ENCODE measurements at regions not wholly inside any gene's neighbourhood (a gene's known extent, or its start where the extent isn't known, plus 50 kb on each side); places are given as distances from the start of the nearest gene placed in this dataset.
A peak's percentile ranks its signal among the peaks of the same experiment; 100 is the strongest.

DNA sequence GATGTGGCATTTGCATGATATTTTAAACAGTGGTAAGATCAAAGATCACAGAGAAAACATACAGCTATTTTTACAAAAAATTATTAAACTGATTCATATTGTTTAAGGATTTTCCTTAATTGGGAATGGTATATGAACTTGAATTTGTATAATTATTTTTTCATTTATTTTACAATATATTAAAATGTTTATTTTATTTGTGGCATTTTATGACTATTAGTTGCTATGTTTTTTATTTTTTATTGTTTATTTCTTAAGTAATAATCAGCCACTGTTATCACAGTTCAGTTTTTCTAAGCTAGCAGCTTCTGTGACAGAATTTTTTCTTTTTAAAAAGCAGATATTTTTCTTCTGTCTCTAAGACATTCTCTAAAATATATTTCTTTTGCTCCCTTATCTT, 387.0 kb upstream of the KHDRBS2 start (continued):
- TF ChIP-seq HNRNPLL (IDR thresholded peaks at IDR 0.05; ENCODE audit: low read depth, low read length, poor library complexity, severe bottlenecking), result no peak

DNA sequence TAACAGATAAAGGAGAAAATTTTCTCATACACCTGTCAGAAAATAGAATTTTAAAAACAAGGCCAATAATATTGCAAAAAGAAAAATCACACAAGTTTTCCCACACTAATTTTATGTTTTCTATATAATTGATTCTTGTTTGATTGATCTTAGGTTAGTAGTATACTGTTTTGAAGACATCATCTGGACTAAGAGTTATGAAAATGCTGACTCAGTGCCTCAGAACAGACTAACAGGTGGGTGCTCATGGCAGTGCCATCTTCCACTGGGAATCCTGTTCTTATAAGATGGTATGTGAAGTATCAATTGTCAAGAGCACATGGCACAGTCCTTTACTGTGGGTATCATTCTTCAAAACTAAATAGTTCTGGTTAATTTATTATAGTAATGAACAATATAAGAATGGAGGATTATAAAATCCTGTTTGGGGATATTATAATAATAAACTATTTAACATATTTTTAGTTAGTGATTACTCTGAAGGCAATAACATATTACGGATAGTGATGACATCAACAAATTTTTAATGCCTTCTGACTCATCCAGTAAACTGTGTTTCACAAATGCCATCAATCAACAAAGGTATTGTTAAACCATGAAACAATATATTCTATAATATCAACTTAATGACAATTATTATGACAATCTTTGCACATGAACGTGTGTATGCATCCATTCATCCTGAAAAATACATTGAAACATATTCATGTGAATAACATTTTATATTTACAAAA, 384.6 kb upstream of the KHDRBS2 start:
- in situ Hi-C loops (cut with MboI), result no loop called here
- ATAC-seq (no peak), DNase-seq (ENCODE audit: extremely low read depth in 1 of 4, low spot score in 3 of 4) (no peak), FAIRE-seq (no peak)
- H3K27ac ChIP-seq (ENCODE audit: extremely low read depth, low read depth, low read length), result no peak overlapping the region
- no peak overlapping the region for H2AFZ ChIP-seq (ENCODE audit: low read depth, low read length)
- no peaks in the 10 kb centered on the region for H3K79me2 ChIP-seq (ENCODE audit: control insufficient read depth, insufficient read depth, low read length)
- H3K9me1 ChIP-seq (ENCODE audit: control insufficient read depth, insufficient read depth, low read length), result no peaks in the 10 kb centered on the region
- BruUV-seq (replicated peaks), result no TSS peak
- no peak overlapping the region for H3K9ac ChIP-seq (ENCODE audit: insufficient read depth in 1 of 2, low read depth in 2 of 2, low read length in 2 of 2)
- 2% methylated on average over 2 of the region's 2 CpGs for WGBS (ENCODE audit: insufficient coverage, low coverage, missing lambda C conversion rate)
- CTCF ChIA-PET (ENCODE audit: low intra/inter-chr PET ratio), result no interaction called here
- TF ChIP-seq MAFF (IDR thresholded peaks at IDR 0.05; ENCODE audit: low read length), result peak; percentile 36; the same call in 1 of the 2 replicates
- no peak for TF ChIP-seq EP400 (IDR thresholded peaks at IDR 0.05)
- no peak for TF ChIP-seq NUFIP1 (IDR thresholded peaks at IDR 0.05; ENCODE audit: partially characterized antibody)
- TF ChIP-seq KLF13 (tag; IDR thresholded peaks at IDR 0.05; ENCODE audit: borderline replicate concordance, low read depth), result no peak
- no peak for TF ChIP-seq ZNF121 (CRISPR knock-in tag; conservative IDR thresholded peaks at IDR 0.05)
- TF ChIP-seq MAFK (IDR thresholded peaks at IDR 0.05; ENCODE audit: low read length), result peak; percentile 24; the same call in 1 of the 2 replicates
- no peak for TF ChIP-seq HIVEP1 (CRISPR knock-in tag; IDR thresholded peaks at IDR 0.05)
- TF ChIP-seq ZNF143 (CRISPR knock-in tag; IDR thresholded peaks at IDR 0.05), result no peak
- no peak for TF ChIP-seq MTA2 (IDR thresholded peaks at IDR 0.05; ENCODE audit: low read depth)
- 0 out of 2 replicates have a peak, but pooled peaks have one; percentile 4 for TF ChIP-seq C11orf30 (IDR thresholded peaks at IDR 0.05; ENCODE audit: low read depth)
- no peak for TF ChIP-seq SP2 (IDR thresholded peaks at IDR 0.05; ENCODE audit: extremely low read depth, low read depth, low read length, poor library complexity, severe bottlenecking)
- no peaks in the 10 kb centered on the region for H4K20me1 ChIP-seq (replicated peaks; ENCODE audit: control insufficient read depth, insufficient read depth, low read length)
- H3K27me3 ChIP-seq (ENCODE audit: control insufficient read depth in 2 of 2, insufficient read depth in 2 of 2, low read length in 2 of 2), result no peaks in the 10 kb centered on the region
- no peak overlapping the region for H3K4me3 ChIP-seq
- H3K36me3 ChIP-seq (ENCODE audit: control insufficient read depth, insufficient read depth, low read length), result no peaks in the 10 kb centered on the region
- no peaks in the 10 kb centered on the region for H3K9me3 ChIP-seq (replicated peaks; ENCODE audit: control insufficient read depth, insufficient read depth, low read depth, low read length)
- H3K4me2 ChIP-seq (ENCODE audit: insufficient read depth, low read length), result no peak overlapping the region
- POLR2A ChIA-PET, result no interaction called here
- no peaks in the 10 kb centered on the region for H3K4me1 ChIP-seq (replicated peaks in 1 of 2; ENCODE audit: control insufficient read depth in 2 of 2, insufficient read depth in 2 of 2, low read length in 2 of 2)
- intact Hi-C loops (cut with micrococcal nuclease), result no loop called here

Data from K562 (cell line).